SJSA1 (cell line): ENCODE measurements at regions not wholly inside any gene's neighbourhood (a gene's known extent, or its start where the extent isn't known, plus 50 kb on each side); places are given as distances from the start of the nearest gene placed in this dataset.
"Not testable (repeated sequence)": the region's sequence is repeated elsewhere in the genome, so short reads cannot be mapped to it uniquely, and the experiment has no call there.

Experiments used
- DNase-seq, 2 experiments: peaks; one replicate each; pipeline ENCODE4 v3.0.0-alpha.2; 2015 to 2020; ENCODE audit warnings: low spot score in 2 of 2, low read depth in 1 of 2
- H3K27ac ChIP-seq: fragments of 250-450 bp; sonication (Bioruptor Pico); 2 replicates; pipeline ENCODE4 v1.5.1; 2020; ENCODE audit warnings: mild to moderate bottlenecking, moderate library complexity
- H3K27me3 ChIP-seq: fragments of 250-450 bp; sonication (Bioruptor Pico); replicated peaks from 2 replicates; pipeline ENCODE4 v1.5.1; 2020; ENCODE audit warnings: mild to moderate bottlenecking, moderate library complexity
- H3K36me3 ChIP-seq: fragments of 250-450 bp; sonication (Bioruptor Pico); 2 replicates; pipeline ENCODE4 v1.5.1; 2020; ENCODE audit warnings: mild to moderate bottlenecking
- H3K4me1 ChIP-seq: fragments of 250-450 bp; sonication (Bioruptor Pico); replicated peaks from 2 replicates; pipeline ENCODE4 v1.6.1; 2021; ENCODE audit warnings: mild to moderate bottlenecking
- H3K4me3 ChIP-seq: fragments of 250-450 bp; sonication (Bioruptor Pico); 2 replicates; pipeline ENCODE4 v1.5.1; 2020; ENCODE audit warnings: mild to moderate bottlenecking
- H3K9me3 ChIP-seq: fragments of 250-450 bp; sonication (Bioruptor Pico); replicated peaks from 2 replicates; pipeline ENCODE4 v1.5.1; 2020; ENCODE audit warnings: mild to moderate bottlenecking

DNA sequence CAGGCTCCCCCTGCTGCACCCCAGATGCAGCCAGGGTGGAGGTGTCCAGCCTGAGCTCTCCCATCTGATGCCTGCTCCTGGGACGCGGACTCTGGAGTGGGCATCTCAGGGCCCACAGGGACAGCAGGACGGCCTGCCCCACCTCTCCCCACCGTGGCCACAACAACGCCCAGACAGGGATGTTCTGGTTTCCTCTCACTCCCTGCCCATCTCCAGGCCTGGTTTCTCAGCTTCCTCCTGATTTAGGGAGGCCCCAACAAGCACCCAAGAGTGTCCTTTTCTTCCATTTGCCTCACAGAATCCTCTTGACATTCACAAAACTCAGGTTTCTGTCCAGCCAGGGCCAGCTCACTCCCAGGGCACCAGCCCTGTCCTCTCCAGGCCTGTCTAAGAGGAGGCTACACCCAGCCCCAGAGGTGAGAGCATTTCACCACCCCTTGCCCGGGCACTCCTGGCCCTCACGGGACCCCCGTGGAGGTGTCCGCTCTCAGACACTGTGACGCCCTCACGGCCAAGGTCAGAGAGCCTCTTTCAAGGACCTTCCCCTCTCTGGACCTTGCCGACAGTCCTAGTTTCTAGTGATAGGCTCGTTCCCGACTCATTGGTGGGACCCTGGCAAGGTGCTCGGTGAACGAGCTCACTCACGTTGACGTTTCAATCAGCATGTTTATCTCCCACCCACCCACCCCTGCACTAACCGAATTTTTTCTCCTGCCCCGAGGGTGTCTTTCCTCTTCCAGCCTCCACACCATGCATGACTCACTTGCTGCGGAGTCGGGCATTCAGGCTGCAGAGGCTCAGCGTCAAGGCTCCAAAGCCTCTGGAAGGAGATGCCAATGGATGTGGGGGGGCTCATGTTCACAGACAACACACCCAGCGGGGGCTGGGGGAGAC is 62.0 kb upstream of the UNC5A start:
- Histone ChIP-seq H3K4me3 (no peak overlapping the region), H3K27ac (no peak overlapping the region), H3K4me1 (no peaks in the 10 kb centered on the region), H3K27me3 (peaks cover 83% of the 10 kb centered on the region), H3K9me3 (no peaks in the 10 kb centered on the region; the same call in 1 of the 2 replicates), H3K36me3 (no peaks in the 10 kb centered on the region; the same call in 1 of the 2 replicates)
- peak in 1 of 2 experiments; percentile 51 for DNase-seq

DNA sequence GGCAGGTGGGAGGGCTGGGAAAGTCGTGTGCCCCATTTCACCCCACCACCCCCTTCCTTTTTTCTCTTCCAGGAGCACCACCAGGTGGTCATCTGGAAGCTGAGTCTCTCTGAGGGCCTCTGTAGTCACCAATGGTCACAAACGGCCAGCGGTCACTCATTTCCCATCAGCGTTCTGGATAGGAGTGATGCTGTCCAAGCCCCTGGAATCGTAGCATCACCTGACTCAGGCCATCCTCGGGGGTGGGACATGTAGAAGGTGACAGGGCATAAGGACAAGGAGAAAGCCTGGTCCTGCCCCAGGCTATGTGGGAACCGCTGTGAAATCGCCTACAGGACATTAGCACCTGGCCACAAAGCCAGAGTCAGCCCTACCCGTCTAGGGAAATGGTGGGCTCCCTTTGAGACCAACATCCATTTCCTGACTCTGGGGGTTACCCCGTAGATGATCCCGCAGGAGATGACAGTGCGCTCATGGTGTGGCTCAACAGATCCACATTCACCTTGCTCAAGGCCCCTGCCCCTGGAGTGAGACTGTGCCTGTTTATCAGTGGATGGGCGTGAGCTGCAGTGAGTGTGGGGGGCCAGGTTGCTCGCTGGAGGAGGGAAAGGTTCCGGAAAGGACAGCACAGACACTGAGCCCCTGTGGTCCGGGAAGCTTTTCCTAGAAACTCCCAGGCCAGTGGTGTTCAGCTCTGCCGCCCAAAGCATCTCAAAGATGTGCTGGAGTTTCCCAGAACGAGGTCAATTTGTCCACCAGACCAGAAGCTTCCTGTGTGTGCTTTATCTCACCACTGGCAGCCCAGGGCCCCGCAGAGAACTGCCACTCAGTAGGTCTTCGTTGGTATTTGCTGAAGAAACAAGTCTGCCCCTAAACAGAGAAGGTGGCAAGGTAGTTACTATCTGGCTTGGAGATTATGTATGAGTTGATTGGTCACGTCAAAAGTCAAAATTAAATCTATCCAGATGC is 61.1 kb upstream of the UNC5A start:
- DNase-seq: peak in 1 of 2 experiments; percentile 43
- Histone ChIP-seq H3K9me3 (no peaks in the 10 kb centered on the region; the same call in 1 of the 2 replicates), H3K27me3 (peaks cover 75% of the 10 kb centered on the region), H3K4me3 (no peak overlapping the region), H3K27ac (no peak overlapping the region), H3K36me3 (no peaks in the 10 kb centered on the region; the same call in 1 of the 2 replicates), H3K4me1 (no peaks in the 10 kb centered on the region)

DNA sequence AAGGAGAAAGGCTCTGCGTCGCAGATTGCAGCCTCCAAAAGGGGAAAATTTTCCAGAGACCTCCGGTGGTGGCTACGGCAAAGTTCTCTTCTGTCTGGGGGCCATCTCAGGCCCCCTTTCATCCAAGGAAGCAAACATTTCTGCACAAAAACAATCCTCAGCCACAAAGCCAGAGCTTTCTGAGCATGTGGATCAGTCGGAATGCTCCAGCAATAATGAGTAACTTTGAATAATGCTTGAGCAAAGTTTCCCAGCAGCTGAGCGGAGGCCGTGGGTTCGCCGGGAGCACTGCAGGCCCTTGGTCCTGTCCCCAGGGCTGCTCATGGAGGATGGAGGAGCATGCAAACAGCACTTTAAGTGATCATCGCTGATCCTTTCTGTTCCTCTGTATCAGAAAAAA is 60.2 kb upstream of the UNC5A start:
- no peak overlapping the region for H3K27ac ChIP-seq
- peaks cover 67% of the 10 kb centered on the region for H3K27me3 ChIP-seq
- no peaks in the 10 kb centered on the region for H3K4me1 ChIP-seq
- no peaks in the 10 kb centered on the region for H3K36me3 ChIP-seq
- no peak overlapping the region for H3K4me3 ChIP-seq
- peak in 1 of 2 experiments; percentile 22 for DNase-seq
- H3K9me3 ChIP-seq: no peaks in the 10 kb centered on the region

DNA sequence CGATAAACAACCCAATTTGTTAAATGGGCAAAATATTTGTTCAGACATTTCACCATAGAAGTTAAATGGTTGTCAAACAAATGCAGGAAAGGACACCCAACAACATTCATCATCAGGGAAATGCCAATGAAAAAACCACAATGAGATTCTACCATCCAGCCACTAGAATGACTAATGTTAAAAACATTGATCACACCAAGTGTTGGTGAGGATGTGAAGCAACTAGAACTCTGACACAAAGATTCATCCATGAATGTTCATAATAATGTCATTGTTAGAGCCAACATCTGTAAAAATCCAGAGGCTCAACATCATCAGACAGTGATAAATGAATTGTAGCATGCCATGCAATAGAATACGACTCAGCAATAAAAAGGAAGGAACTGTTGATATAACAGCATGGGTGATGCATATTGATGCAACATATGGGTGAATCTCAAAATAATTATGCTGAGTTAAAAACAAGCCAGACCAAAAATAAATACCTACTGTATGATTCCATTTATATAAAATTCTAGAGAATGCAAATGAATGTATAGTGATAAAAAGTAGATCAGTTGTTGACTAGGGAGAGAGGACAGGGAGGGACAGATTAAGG is 55.9 kb upstream of the UNC5A start:
- H3K4me3 ChIP-seq: no peak overlapping the region
- DNase-seq: no peak
- no peaks in the 10 kb centered on the region for H3K9me3 ChIP-seq
- H3K27ac ChIP-seq: no peak overlapping the region
- peaks cover 39% of the 10 kb centered on the region for H3K27me3 ChIP-seq
- no peaks in the 10 kb centered on the region for H3K4me1 ChIP-seq
- H3K36me3 ChIP-seq: no peaks in the 10 kb centered on the region

- peak in 1 of 2 experiments; percentile 29 for DNase-seq
- not testable (repeated sequence) for H3K4me1 ChIP-seq, H3K4me3 ChIP-seq, H3K9me3 ChIP-seq, H3K36me3 ChIP-seq, H3K27ac ChIP-seq
- peaks cover 28% of the 10 kb centered on the region for H3K27me3 ChIP-seq
Measured at GRCh38 chr5:176755593-176755992, 54.8 kb upstream of the UNC5A start.

GRCh38 chr5:176757569-176757968 is 52.8 kb upstream of the UNC5A start:
- H3K4me1 ChIP-seq, H3K4me3 ChIP-seq, H3K9me3 ChIP-seq, H3K27ac ChIP-seq, H3K36me3 ChIP-seq, DNase-seq: not testable (repeated sequence)
- H3K27me3 ChIP-seq: peaks cover 13% of the 10 kb centered on the region
